Activated T-helper 17 cell treated with anti-CD3 and anti-CD28 coated beads, Interleukin-2, amount 50 U/mL, for 72 hours (primary cell): ENCODE measurements at regions not wholly inside any gene's neighbourhood (a gene's known extent, or its start where the extent isn't known, plus 50 kb on each side); places are given as distances from the start of the nearest gene placed in this dataset.
"Not testable (repeated sequence)": the region's sequence is repeated elsewhere in the genome, so short reads cannot be mapped to it uniquely, and the experiment has no call there.

Source experiments
- ATAC-seq: fragments of 150-1000 bp; cut with Tn5 transposase; replicated peaks from 2 replicates; pipeline ENCODE4 v1.10.0; 2021; ENCODE audit warnings: mild to moderate bottlenecking, moderate library complexity
- H3K27ac Mint-ChIP-seq: one replicate; pipeline ENCODE4 v1.8.0; 2022; ENCODE audit warnings: mixed read lengths
- H3K27me3 Mint-ChIP-seq: one replicate; pipeline ENCODE4 v1.8.0; 2022; ENCODE audit warnings: mixed read lengths
- H3K36me3 Mint-ChIP-seq: one replicate; pipeline ENCODE4 v1.8.0; 2022; ENCODE audit warnings: low read depth, mild to moderate bottlenecking, mixed read lengths
- H3K4me1 Mint-ChIP-seq: one replicate; pipeline ENCODE4 v1.8.0; 2022; ENCODE audit warnings: mixed read lengths
- H3K4me3 Mint-ChIP-seq: one replicate; pipeline ENCODE4 v1.8.0; 2022; ENCODE audit warnings: mild to moderate bottlenecking, mixed read lengths
- H3K9me3 Mint-ChIP-seq: one replicate; pipeline ENCODE4 v1.8.0; 2022; ENCODE audit warnings: mixed read lengths

- Mint-ChIP-seq H3K9me3 (no peaks in the 10 kb centered on the region), H3K4me1 (no peaks in the 10 kb centered on the region), H3K36me3 (no peaks in the 10 kb centered on the region), H3K27me3 (peaks cover 6% of the 10 kb centered on the region), H3K27ac (no peak overlapping the region), H3K4me3 (no peak overlapping the region)
- no peak for ATAC-seq
Measured at GRCh38 chr2:167686691-167687090, 560.7 kb downstream of the STK39 start.

DNA sequence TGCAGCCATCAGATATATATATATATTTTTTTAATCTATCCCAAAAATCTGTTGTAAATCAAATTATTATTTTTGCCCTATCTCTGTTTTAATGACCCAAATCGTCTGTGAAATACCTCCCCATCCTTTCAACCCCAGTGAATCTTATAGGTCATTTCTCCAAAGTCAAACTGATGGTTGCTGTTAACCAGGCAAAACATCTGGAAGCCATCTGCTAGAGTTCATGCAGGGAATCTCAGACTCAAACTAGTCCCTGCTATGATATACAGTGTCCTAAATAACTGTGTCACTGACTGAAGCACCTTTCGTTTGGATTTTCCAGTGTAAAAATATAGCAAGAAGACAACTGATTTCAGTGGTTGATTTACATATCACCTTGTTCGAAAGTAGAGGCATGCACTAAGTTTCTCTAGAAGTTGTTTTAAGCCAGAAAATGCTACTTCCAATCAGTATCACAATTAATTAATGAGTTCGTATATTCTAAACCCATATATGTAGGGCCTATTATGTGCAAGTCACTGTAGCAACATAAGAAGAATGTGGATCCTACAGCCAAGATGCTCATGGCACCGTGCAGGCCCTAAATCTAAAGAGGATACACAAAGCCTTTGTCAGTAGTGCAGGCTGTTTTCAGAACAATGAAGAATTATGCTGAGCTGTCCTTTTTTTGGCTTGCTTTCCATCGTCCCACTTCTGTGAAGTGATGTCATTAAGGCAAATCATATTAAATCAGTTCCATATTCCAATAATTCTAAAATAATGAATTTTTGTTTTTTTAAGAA lies 566.0 kb downstream of the STK39 start:
- H3K27ac Mint-ChIP-seq, result no peak overlapping the region
- no peaks in the 10 kb centered on the region for H3K36me3 Mint-ChIP-seq
- no peak overlapping the region for H3K4me3 Mint-ChIP-seq
- H3K9me3 Mint-ChIP-seq, result no peaks in the 10 kb centered on the region
- H3K27me3 Mint-ChIP-seq, result peaks cover 1% of the 10 kb centered on the region
- H3K4me1 Mint-ChIP-seq, result no peaks in the 10 kb centered on the region
- ATAC-seq, result no peak

DNA sequence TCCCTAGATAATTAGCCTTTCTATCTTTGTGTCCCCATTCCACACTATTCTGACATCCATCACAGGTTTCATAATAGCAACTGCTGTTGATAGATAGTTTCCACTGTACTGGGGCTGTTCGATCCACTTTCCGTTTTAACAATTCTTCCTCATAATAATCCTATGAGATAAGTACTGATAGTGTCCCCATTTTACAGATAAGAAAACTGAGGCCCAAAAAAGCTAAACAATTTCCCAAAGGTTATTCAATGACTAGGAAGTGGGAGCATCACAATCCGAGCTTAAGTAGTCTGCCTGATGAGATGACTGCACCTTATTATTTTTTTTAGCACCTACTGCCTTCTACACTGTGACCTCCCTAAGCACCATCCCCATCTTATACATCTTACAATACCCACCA lies 569.2 kb downstream of the STK39 start:
- ATAC-seq, result no peak
- H3K4me1 Mint-ChIP-seq, result no peaks in the 10 kb centered on the region
- H3K27me3 Mint-ChIP-seq, result no peaks in the 10 kb centered on the region
- no peak overlapping the region for H3K4me3 Mint-ChIP-seq
- no peaks in the 10 kb centered on the region for H3K36me3 Mint-ChIP-seq
- no peaks in the 10 kb centered on the region for H3K9me3 Mint-ChIP-seq
- H3K27ac Mint-ChIP-seq, result no peak overlapping the region

DNA sequence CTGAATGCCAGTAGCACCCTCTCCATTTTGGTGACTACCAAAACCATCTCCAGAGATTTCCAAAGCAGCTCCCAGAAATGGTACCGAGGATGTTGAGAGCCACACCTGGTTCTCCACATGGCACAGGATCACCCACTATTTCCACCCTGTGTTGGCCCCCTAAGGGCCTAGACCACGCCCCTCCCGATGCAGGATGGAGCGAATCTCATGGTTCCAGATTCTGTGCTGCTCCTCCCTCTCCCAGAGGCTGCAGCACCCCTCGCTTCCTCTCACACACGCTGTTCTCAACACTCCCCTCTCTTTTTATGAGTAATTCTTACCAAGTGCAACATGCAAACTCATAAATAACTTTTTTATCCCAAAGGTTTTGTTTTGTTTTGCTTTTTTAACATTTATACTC lies 571.5 kb downstream of the STK39 start:
- Mint-ChIP-seq H3K4me1 (no peaks in the 10 kb centered on the region), H3K4me3 (no peak overlapping the region), H3K27me3 (no peaks in the 10 kb centered on the region), H3K36me3 (no peaks in the 10 kb centered on the region), H3K9me3 (peaks cover under 1% of the 10 kb centered on the region), H3K27ac (no peak overlapping the region)
- no peak for ATAC-seq

DNA sequence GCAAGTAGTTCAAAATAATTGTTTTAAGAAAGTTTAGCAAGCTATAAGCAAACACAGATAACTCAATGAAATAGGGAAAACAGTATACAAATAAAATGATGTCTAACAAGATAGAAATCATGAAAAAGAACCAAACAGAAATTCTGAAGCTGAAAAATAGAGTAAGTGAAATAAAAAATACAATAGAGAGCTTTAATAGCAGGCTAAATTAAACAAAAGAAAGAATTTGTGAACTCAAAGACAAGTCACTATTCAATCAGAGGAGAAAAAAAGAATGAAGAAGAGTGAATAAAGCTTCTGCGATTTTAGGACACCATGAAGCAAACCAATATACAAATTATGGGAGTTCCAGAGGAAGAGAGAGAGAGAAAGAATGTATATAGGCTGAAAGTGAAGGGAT lies 576.8 kb downstream of the STK39 start:
- no peak for ATAC-seq
- Mint-ChIP-seq H3K9me3 (peaks cover 17% of the 10 kb centered on the region), H3K4me3 (no peak overlapping the region), H3K4me1 (no peaks in the 10 kb centered on the region), H3K36me3 (peaks cover 5% of the 10 kb centered on the region), H3K27me3 (peaks cover 8% of the 10 kb centered on the region), H3K27ac (no peak overlapping the region)

DNA sequence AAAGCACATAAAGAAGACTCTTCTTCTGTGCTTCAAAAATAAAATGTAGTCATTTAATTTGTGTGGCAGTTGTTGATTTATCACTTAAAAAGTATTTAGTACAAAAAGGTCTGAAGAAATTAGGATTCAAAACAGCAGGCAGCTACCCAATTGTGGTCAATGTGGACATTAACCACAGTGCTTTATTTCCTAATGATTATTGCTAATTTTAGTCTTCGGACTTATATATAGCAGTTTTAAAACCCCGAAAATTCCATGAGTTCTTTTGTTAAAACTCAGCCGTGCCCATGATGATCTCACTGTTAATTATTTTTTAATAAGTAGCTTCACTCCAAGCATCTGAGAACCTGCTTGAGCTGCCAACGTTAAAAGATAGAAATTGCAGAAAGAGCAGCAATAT lies 594.3 kb downstream of the STK39 start:
- no peaks in the 10 kb centered on the region for H3K9me3 Mint-ChIP-seq
- no peak overlapping the region for H3K27ac Mint-ChIP-seq
- no peaks in the 10 kb centered on the region for H3K27me3 Mint-ChIP-seq
- H3K4me3 Mint-ChIP-seq, result no peak overlapping the region
- H3K4me1 Mint-ChIP-seq, result no peaks in the 10 kb centered on the region
- no peak for ATAC-seq
- H3K36me3 Mint-ChIP-seq, result no peaks in the 10 kb centered on the region

- Mint-ChIP-seq H3K36me3 (no peaks in the 10 kb centered on the region), H3K27ac (no peak overlapping the region), H3K4me3 (no peak overlapping the region), H3K4me1 (no peaks in the 10 kb centered on the region), H3K27me3 (no peaks in the 10 kb centered on the region), H3K9me3 (no peaks in the 10 kb centered on the region)
- ATAC-seq, result no peak
Measured at GRCh38 chr2:167652401-167652800, 595.0 kb downstream of the STK39 start.

DNA sequence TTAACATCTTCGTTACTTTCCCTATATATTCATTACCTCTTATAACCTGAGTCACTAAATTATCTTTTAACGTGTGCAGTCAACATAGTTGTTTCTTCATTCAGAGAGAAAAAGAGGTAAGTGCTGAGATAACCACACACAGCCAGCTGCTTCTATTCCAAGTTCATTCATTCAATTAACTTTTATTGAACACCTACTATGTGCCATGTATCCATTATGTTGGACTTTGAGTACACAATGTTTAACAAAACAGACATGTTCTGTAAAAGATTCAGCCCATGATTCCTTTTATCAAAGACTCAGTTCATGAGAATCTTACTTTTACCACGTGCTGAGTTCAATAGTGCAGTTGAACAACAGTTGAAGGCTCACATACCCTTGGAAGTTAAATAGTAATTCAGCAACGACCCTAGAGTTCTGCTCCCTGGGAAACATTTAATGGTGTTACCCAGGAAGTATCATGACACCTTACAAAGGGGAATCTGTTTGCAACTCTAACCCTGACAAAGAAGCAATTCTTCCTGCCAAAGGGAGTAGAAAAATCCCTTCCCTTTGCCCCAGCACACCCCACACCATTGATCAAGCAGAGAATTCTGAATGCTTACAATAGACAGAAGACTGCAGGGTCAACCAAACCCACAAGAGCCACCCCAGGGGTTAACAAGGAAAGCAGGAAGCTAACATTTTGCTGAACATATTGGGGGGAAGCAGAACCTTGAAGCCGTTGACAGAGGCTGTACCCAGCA lies 595.8 kb downstream of the STK39 start:
- H3K36me3 Mint-ChIP-seq, result no peaks in the 10 kb centered on the region
- no peaks in the 10 kb centered on the region for H3K9me3 Mint-ChIP-seq
- H3K27me3 Mint-ChIP-seq, result no peaks in the 10 kb centered on the region
- no peak overlapping the region for H3K27ac Mint-ChIP-seq
- ATAC-seq, result no peak
- H3K4me3 Mint-ChIP-seq, result no peak overlapping the region
- H3K4me1 Mint-ChIP-seq, result no peaks in the 10 kb centered on the region

DNA sequence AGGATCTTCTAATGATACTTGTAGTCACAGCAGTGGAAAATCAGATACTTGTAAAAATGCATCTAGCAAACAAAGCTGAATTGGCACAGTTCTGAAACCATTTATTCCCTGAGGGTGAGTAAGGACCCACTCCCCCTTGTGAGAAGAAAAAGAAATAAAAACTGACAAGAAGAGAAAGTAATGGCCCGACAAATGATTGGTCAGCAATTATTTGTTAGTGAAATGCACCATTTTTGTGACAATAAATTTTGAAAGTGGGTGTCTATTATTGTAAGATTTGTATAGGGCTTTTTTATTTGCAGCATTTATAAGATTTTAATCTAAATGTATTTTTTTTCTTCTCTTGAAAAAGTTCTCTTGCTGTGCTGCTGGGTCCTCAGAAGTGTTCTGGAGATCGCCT lies 600.8 kb downstream of the STK39 start:
- Mint-ChIP-seq H3K36me3 (no peaks in the 10 kb centered on the region), H3K9me3 (peaks cover 4% of the 10 kb centered on the region), H3K4me1 (no peaks in the 10 kb centered on the region), H3K27me3 (no peaks in the 10 kb centered on the region), H3K4me3 (no peak overlapping the region), H3K27ac (no peak overlapping the region)
- no peak for ATAC-seq

GRCh38 chr2:167640096-167640495 lies 607.3 kb downstream of the STK39 start:
- Mint-ChIP-seq H3K27me3 (no peaks in the 10 kb centered on the region), H3K27ac (no peak overlapping the region), H3K4me3 (no peak overlapping the region), H3K4me1 (no peaks in the 10 kb centered on the region), H3K9me3 (peaks cover 4% of the 10 kb centered on the region), H3K36me3 (no peaks in the 10 kb centered on the region)
- ATAC-seq, result no peak

DNA sequence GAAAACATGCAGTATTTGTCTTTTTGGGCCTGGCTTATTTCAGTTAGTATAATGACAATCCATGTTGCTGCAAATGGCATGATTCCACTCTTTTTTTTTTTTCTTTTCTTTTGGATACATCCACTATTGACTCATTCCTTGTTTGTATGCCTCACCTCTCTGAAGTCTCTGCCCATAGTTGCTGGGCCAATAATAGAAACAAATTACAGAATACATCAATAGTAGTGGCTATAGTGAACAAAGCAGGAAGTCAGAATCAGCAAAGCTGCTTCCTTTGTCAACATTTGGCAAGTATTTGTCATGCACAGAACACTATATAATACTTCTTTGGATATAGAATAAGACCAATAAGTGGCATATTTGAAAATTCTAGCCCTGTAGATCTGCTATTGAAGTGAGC lies 609.7 kb downstream of the STK39 start:
- no peak for ATAC-seq

GRCh38 chr2:167632271-167632670 lies 615.1 kb downstream of the STK39 start:
- H3K4me3 Mint-ChIP-seq, H3K4me1 Mint-ChIP-seq, ATAC-seq, H3K27ac Mint-ChIP-seq, H3K36me3 Mint-ChIP-seq, H3K27me3 Mint-ChIP-seq, H3K9me3 Mint-ChIP-seq: not testable (repeated sequence)

More for the DNA sequence above, 609.7 kb downstream of the STK39 start:
- H3K36me3 Mint-ChIP-seq, result no peaks in the 10 kb centered on the region
- no peaks in the 10 kb centered on the region for H3K4me1 Mint-ChIP-seq
- H3K27ac Mint-ChIP-seq, result no peak overlapping the region
- H3K9me3 Mint-ChIP-seq, result peaks cover 4% of the 10 kb centered on the region
- H3K27me3 Mint-ChIP-seq, result no peaks in the 10 kb centered on the region
- H3K4me3 Mint-ChIP-seq, result no peak overlapping the region

GRCh38 chr2:167626961-167627360 lies 620.4 kb downstream of the STK39 start:
- no peaks in the 10 kb centered on the region for H3K27me3 Mint-ChIP-seq
- peaks cover under 1% of the 10 kb centered on the region for H3K9me3 Mint-ChIP-seq
- no peak overlapping the region for H3K4me3 Mint-ChIP-seq
- no peak overlapping the region for H3K27ac Mint-ChIP-seq
- H3K36me3 Mint-ChIP-seq, result no peaks in the 10 kb centered on the region
- no peaks in the 10 kb centered on the region for H3K4me1 Mint-ChIP-seq
- no peak for ATAC-seq

- Mint-ChIP-seq H3K4me3 (no peak overlapping the region), H3K27ac (no peak overlapping the region), H3K36me3 (no peaks in the 10 kb centered on the region), H3K9me3 (peaks cover 4% of the 10 kb centered on the region), H3K27me3 (no peaks in the 10 kb centered on the region), H3K4me1 (no peaks in the 10 kb centered on the region)
- ATAC-seq, result no peak
Measured at GRCh38 chr2:167626301-167626700, 621.1 kb downstream of the STK39 start.

- Mint-ChIP-seq H3K9me3 (peaks cover 3% of the 10 kb centered on the region), H3K4me3 (no peak overlapping the region), H3K27me3 (no peaks in the 10 kb centered on the region), H3K4me1 (no peaks in the 10 kb centered on the region), H3K27ac (no peak overlapping the region), H3K36me3 (no peaks in the 10 kb centered on the region)
- no peak for ATAC-seq
Measured at GRCh38 chr2:167616997-167617396, 630.4 kb downstream of the STK39 start.
